Cardiac fibroblast (primary cell): ENCODE measurements at regions not wholly inside any gene's neighbourhood (a gene's known extent, or its start where the extent isn't known, plus 50 kb on each side); places are given as distances from the start of the nearest gene placed in this dataset.

Source experiments
- DNase-seq, 2 donors: peaks; one replicate each; pipeline versions ENCODE4 v3.0.0 to v3.0.0-alpha.2; 2010; ENCODE audit warnings: low read depth in 2 of 2
- H3K4me3 ChIP-seq, 2 donors: replicated peaks in 1 of 2; 1 replicate in 1 of 2; 2 replicates in 1 of 2; pipeline ENCODE4 v1.5.1; 2011; ENCODE audit warnings: low read depth in 2 of 2, low read length in 2 of 2, mild to moderate bottlenecking in 2 of 2, moderate library complexity in 1 of 2
- CTCF ChIP-seq: IDR thresholded peaks from one replicate; pipeline ENCODE4 v1.5.1; 2011; ENCODE audit warnings: low read depth, mild to moderate bottlenecking, low read length, inconsistent platforms

- TF ChIP-seq CTCF: no peak
- no peak for DNase-seq
- H3K4me3 ChIP-seq: no peak overlapping the region
These were observed 203.0 kb upstream of the EPHA4 start for GRCh38 chr2:221775096-221775495.

- no peak for DNase-seq
- no peak for TF ChIP-seq CTCF
- H3K4me3 ChIP-seq: no peak overlapping the region
These were observed 202.0 kb upstream of the EPHA4 start for GRCh38 chr2:221774136-221774535.

DNA sequence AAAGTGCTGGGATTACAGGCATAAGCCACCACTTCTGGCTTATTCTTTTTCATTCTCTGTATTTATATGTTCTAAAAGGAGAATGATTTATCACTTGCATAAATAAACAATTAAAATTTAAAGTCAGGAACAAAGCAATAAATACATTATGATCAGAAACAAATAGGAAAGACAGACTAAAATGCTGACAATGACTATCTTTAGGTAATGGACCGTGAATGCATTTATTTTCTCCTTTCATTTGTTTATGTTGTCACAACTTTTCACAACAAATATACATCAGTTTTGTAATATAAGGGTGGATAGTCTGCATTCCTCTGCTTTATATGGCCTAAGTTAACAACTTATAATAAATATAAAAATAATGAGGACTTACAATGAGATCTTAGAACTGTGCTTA is 199.2 kb upstream of the EPHA4 start:
- TF ChIP-seq CTCF: no peak
- no peak overlapping the region for H3K4me3 ChIP-seq
- no peak for DNase-seq

- no peak overlapping the region for H3K4me3 ChIP-seq
- TF ChIP-seq CTCF: no peak
- peak; percentile 12 to 14 for DNase-seq
These were observed 195.3 kb upstream of the EPHA4 start for GRCh38 chr2:221767106-221768012.

- TF ChIP-seq CTCF: no peak
- DNase-seq: no peak
- H3K4me3 ChIP-seq: no peak overlapping the region
These were observed 190.4 kb upstream of the EPHA4 start for GRCh38 chr2:221762496-221762895.

DNA sequence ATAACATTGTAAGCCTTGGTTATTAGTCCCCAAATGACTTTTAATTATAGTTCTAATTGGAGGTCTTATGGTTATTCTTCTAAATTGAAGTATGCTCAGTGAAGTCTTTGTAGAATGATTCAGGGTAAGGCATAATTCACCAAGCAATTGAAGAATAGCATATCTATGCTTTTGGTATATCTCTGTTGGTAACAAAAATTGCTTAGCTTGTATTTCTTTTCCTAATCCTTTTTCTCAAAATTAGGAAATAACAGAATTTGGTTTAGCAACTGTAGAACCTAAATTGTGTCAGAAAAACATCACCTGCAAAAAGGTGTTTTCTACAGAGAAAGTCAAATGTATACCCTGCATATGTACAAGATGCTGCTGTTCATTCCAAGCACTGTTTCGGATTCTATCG is 189.2 kb upstream of the EPHA4 start:
- no peak for DNase-seq
- TF ChIP-seq CTCF: no peak
- H3K4me3 ChIP-seq: no peak overlapping the region
